ENCODE measurements at regions not wholly inside any gene's neighbourhood (a gene's known extent, or its start where the extent isn't known, plus 50 kb on each side); places are given as distances from the start of the nearest gene placed in this dataset.

DNA sequence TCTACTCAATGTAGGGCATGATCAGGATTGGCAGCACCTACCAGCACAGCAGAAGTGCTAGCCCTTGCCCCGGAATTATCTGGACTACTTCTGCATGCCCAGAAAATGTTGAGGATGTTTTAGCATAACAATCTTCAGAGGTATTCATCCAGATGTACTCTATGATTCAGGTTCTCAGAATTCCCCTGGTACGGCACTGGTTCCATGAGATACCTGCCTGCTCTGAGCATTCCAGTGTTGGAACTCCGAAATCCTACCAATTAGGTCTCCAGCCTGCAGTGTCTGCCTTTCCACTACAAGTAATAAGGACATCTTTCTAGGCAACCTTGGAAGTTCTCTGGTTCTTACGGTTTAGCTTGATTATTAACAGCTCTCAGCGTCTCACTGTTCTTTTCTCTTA, 554.5 kb downstream of the HACE1 start:
- no peak for DNase-seq

DNA sequence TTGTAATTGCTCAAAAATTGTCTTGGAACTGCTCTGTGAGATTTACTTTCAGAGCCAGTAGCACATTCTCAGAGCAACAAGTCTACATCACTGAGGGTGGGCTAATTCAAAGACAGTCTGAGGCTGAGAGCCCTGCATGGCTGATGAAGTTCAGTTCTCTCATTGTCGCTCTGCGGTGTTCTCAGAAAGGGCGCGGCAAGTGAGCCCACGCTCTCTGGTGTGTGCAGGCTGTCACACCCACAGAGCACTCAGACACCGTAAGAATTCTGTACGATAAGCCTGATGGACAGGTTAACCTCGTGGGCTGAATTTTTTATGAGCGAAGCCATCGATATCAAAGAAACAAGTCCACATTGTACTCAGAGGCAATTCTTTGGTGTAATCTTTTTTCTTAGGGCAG, 557.8 kb downstream of the HACE1 start:
- TF ChIP-seq POLR2A (IDR thresholded peaks at IDR 0.05; ENCODE audit: low read length) (no peak), GATA1 (IDR thresholded peaks at IDR 0.05; ENCODE audit: low read depth, low read length) (no peak)
- no peak for DNase-seq

More for the DNA sequence above, 554.5 kb downstream of the HACE1 start:
- TF ChIP-seq GATA1 (IDR thresholded peaks at IDR 0.05; ENCODE audit: low read depth, low read length): no peak

DNA sequence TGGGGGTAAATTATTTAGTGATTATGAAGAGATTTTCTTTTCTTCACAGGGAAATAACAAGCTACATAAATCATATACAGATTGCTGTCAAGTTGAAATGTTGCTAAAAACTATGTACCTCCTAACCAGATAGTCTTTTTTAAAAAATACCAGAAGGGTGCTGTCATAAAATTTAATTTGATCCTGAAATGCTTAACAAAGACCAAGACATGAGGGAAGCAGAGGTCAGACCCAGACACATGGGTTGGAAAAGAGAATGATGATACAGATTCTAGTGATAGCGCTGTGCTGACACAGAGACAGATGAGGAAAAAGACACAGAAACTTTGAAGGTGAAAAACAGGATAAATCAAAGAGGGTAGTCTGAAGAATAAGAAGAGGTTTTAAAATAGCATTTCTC, 573.1 kb downstream of the HACE1 start:
- no peak for TF ChIP-seq POLR2A (IDR thresholded peaks at IDR 0.05; ENCODE audit: low read length)
- no peak for TF ChIP-seq GATA1 (IDR thresholded peaks at IDR 0.05; ENCODE audit: low read depth, low read length)
- DNase-seq: no peak

DNA sequence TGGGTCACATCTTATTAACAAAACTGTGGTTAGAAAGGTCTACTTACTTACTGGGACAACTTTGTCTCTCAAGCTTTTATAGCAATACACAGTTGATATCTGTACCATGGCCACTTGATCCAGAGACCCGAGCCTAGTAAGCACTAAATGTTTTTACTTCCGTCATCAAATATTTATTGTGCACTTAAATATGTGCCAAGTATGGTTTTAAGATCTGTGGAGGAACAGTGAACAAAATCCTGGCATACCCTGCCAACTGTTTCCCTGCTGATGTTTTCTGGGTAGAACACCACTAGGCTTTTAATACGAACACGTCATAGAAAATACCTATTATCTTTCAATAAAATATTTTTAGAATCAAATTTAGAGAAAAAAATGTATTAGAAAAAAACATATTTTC, 574.8 kb downstream of the HACE1 start:
- TF ChIP-seq GATA1 (IDR thresholded peaks at IDR 0.05; ENCODE audit: low read depth, low read length) (no peak), POLR2A (IDR thresholded peaks at IDR 0.05; ENCODE audit: low read length) (no peak)
- DNase-seq: no peak

- TF ChIP-seq GATA1 (IDR thresholded peaks at IDR 0.05; ENCODE audit: low read depth, low read length): no peak
- TF ChIP-seq POLR2A (IDR thresholded peaks at IDR 0.05; ENCODE audit: low read length): no peak
- no peak for DNase-seq
These were observed 577.1 kb downstream of the HACE1 start for GRCh38 chr6:104282581-104282980.

GRCh38 chr6:104281370-104281769, 578.3 kb downstream of the HACE1 start:
- DNase-seq: no peak
- TF ChIP-seq GATA1 (IDR thresholded peaks at IDR 0.05; ENCODE audit: low read depth, low read length) (no peak), POLR2A (IDR thresholded peaks at IDR 0.05; ENCODE audit: low read length) (no peak)

DNA sequence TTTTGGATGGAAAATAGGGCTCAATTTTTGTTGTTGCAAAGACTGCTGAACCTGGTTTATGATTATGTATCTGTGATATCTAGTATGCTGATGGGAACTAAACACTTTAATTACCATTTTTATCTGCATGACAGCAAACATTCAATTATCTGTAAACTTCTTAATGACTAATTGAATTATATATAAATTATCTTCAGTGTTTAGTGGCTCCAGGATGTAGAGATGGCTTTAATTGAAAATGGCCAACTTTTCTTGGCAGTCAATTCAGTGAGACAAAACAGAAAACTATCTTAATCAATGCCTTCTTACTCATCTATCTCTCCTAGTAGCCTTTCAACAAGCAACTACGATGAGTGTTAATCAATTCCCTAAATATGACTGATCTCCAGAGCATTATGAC, 591.3 kb downstream of the HACE1 start:
- no peak for DNase-seq

DNA sequence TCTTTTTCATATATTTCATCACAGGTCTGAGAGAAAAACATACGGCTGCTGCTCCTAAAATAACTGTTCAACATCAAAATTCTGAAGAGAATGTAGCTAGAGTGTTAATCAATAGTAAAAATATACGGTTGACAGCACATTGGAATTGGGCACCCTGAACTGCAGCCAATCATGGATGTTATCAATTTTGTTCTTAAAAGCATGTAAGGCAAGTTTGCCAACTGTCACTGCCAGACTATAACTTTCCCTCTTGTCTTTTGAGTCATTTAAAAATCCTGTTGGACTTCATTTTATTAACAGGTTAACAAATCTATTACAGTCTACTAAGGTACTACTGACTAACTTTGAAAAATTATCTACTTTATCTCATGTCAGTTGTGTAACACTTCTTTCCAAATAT, 592.8 kb downstream of the HACE1 start:
- TF ChIP-seq GATA1 (IDR thresholded peaks at IDR 0.05; ENCODE audit: low read depth, low read length) (no peak), POLR2A (IDR thresholded peaks at IDR 0.05; ENCODE audit: low read length) (no peak)
- DNase-seq: no peak

More for the DNA sequence above, 591.3 kb downstream of the HACE1 start:
- TF ChIP-seq GATA1 (IDR thresholded peaks at IDR 0.05; ENCODE audit: low read depth, low read length) (no peak), POLR2A (IDR thresholded peaks at IDR 0.05; ENCODE audit: low read length) (no peak)

GRCh38 chr6:104256646-104257045, 603.1 kb downstream of the HACE1 start:
- no peak for DNase-seq
- TF ChIP-seq GATA1 (IDR thresholded peaks at IDR 0.05; ENCODE audit: low read depth, low read length) (no peak), POLR2A (IDR thresholded peaks at IDR 0.05; ENCODE audit: low read length) (no peak)

GRCh38 chr6:104253236-104253635, 606.5 kb downstream of the HACE1 start:
- no peak for DNase-seq
- TF ChIP-seq GATA1 (IDR thresholded peaks at IDR 0.05; ENCODE audit: low read depth, low read length): no peak
- no peak for TF ChIP-seq POLR2A (IDR thresholded peaks at IDR 0.05; ENCODE audit: low read length)

GRCh38 chr6:104252276-104252675, 607.4 kb downstream of the HACE1 start:
- no peak for TF ChIP-seq POLR2A (IDR thresholded peaks at IDR 0.05; ENCODE audit: low read length)
- TF ChIP-seq GATA1 (IDR thresholded peaks at IDR 0.05; ENCODE audit: low read depth, low read length): no peak
- DNase-seq: no peak

- no peak for DNase-seq
- TF ChIP-seq GATA1 (IDR thresholded peaks at IDR 0.05; ENCODE audit: low read depth, low read length) (no peak), POLR2A (IDR thresholded peaks at IDR 0.05; ENCODE audit: low read length) (no peak)
These were observed 608.1 kb downstream of the HACE1 start for GRCh38 chr6:104251651-104252050.

- TF ChIP-seq GATA1 (IDR thresholded peaks at IDR 0.05; ENCODE audit: low read depth, low read length) (no peak), POLR2A (IDR thresholded peaks at IDR 0.05; ENCODE audit: low read length) (no peak)
- no peak for DNase-seq
These were observed 618.9 kb downstream of the HACE1 start for GRCh38 chr6:104240865-104241264.

GRCh38 chr6:104239971-104240370, 619.7 kb downstream of the HACE1 start:
- TF ChIP-seq GATA1 (IDR thresholded peaks at IDR 0.05; ENCODE audit: low read depth, low read length): no peak
- no peak for TF ChIP-seq POLR2A (IDR thresholded peaks at IDR 0.05; ENCODE audit: low read length)
- DNase-seq: no peak

DNA sequence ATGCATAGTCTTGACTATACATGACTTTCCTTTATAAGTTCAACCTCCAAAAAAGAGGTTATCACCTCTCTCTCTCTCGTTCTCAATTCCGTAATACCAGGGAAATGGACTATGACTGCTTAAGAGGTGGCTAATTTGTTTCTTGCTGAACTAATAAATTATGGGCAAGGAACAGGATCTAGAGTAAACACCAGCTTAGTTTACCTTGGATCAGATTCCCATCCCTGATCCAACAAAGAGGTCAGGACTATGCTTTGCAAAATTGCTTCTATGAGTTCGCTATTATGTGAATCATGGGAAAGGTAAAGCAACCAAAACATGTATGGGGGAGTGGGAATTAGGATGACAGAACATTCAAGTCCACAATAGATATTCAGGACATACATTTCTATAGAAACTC, 630.7 kb downstream of the HACE1 start:
- TF ChIP-seq GATA1 (IDR thresholded peaks at IDR 0.05; ENCODE audit: low read depth, low read length) (no peak), POLR2A (IDR thresholded peaks at IDR 0.05; ENCODE audit: low read length) (no peak)
- no peak for DNase-seq

DNA sequence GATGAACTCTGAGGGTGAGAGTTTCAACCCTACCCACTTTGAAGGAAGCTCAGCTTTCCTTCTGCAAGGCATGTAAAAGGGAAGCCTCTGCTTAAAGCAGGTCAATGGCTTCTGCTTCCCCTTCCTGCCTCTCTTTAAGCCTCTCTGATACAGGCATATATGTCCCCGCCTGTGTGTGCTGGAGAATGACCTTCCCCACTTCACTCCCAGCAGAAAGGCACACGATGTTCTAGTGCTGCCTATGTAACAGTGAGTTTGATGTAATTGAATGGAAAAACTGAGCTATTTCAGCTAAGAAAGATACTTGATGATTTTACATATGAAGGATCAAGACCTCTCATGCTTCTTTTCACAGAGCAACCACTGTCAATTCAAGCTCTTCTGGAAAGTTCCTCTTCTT, 632.2 kb downstream of the HACE1 start:
- TF ChIP-seq GATA1 (IDR thresholded peaks at IDR 0.05; ENCODE audit: low read depth, low read length) (no peak), POLR2A (IDR thresholded peaks at IDR 0.05; ENCODE audit: low read length) (no peak)

More for the DNA sequence above, 632.2 kb downstream of the HACE1 start:
- DNase-seq: no peak
